GM18873 (cell line): ENCODE measurements at regions not wholly inside any gene's neighbourhood (a gene's known extent, or its start where the extent isn't known, plus 50 kb on each side); places are given as distances from the start of the nearest gene placed in this dataset.
"Not testable (repeated sequence)": the region's sequence is repeated elsewhere in the genome, so short reads cannot be mapped to it uniquely, and the experiment has no call there.

Experiments
- ATAC-seq: cut with Tn5 transposase; IDR thresholded peaks from one replicate; pipeline ENCODE4 v1.9.1; 2021; ENCODE audit warnings: mild to moderate bottlenecking, moderate library complexity, moderate number of reproducible peaks; ENCODE audit not compliant: unreplicated experiment, low FRiP score

- no peak for ATAC-seq
These were observed 396.9 kb downstream of the AGTPBP1 start for GRCh38 chr9:85344901-85345300.

DNA sequence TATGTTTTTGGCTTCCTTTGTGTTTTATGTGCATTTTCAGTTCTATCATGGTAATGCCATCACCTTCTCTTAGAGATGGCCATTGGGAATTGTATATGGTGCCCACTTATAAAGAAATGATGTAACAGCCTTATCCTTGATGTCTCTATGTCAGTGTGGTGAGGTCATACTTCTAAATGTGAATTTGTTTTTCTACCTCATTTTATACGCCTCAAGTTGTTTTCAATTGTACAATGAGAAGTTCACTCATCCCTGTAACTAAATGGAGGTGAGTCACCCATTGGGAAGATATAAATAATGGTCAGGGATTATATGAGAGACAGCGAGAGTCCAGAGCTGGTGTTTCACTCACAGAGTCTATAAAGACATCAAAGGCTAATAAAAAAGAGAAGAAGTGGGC, 402.4 kb downstream of the AGTPBP1 start:
- no peak for ATAC-seq

DNA sequence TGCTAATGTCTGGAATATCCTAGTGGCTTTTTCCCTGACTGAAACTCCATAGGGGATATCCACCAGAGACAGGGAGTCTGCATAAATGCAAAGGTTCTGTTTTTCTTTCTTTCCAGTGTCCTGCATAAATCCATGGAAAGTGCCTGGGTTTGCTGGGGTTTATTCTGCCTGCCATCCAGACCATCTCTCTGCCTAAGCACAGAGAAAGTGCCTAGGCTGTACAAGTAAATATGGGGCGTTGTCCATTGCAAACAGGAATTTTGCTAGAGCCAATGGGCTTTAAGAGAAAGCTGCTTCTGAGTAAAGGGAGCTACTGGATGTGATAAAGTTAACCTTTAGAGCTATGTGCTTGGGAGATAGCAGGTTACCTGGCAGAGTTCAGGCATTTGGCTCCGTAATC, 407.5 kb downstream of the AGTPBP1 start:
- no peak for ATAC-seq

DNA sequence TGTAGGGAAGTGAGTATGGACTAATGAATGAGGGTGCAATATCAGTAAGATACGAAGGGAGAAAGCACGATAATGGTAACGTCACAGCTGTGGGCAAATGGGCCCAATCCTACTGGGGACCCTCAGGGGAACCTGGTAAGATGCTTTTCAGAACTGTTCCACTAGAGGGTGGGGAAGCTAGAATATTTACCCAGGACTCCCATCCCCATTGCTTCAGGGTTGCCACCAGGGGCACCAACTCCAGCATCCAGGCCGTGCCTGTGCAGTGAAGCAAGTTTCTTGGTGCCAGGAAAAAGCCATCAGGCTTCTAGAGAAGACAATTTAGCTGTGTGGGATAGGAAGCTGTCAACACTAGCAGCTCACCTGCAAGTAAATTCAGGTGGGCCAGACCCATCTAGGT, 409.3 kb downstream of the AGTPBP1 start:
- no peak for ATAC-seq

DNA sequence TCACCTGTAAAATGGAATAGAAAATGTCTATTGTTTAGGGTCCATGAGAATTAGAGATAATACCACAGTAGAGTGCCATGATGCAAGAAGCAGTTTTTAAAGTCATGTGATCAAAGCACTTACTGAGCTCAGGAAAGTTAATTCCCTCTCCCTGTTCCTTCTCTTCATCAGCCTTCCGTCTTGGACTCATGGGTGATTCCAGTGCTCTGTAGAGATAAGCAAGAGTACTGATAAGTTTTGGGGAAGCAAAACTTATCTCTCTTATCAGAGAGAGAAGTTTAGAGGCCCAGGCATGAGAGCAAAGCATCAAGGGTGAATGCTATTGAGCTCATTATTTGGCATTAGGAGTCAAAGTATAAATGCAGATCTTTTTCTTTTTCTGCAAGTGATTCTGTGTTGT, 410.1 kb downstream of the AGTPBP1 start:
- ATAC-seq, result no peak

GRCh38 chr9:85322592-85322991, 419.2 kb downstream of the AGTPBP1 start:
- no peak for ATAC-seq

DNA sequence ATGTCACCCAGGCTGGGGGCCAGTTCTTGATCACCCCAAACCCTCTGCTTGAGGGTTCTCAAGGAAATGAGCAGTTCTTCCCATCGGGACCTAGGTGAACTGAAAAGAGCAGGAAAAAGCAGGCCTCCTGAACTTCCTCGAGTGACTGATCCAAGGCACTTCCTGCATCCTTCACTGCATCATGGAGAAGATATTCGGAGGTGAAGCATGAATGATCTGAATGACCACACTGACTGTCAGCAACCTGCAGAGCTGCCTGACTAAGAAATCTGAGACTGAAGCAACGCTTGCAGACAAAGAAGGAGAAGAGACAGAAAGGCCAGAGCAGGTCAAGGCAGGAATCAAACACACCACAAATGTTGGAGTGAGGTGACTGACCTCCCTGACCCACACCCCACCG, 420.2 kb downstream of the AGTPBP1 start:
- no peak for ATAC-seq

GRCh38 chr9:85319936-85320656, 421.7 kb downstream of the AGTPBP1 start:
- ATAC-seq, result no peak

- ATAC-seq, result not testable (repeated sequence)
These were observed 426.2 kb downstream of the AGTPBP1 start for GRCh38 chr9:85315535-85315934.

- ATAC-seq, result no peak
These were observed 431.2 kb downstream of the AGTPBP1 start for GRCh38 chr9:85310573-85310972.

DNA sequence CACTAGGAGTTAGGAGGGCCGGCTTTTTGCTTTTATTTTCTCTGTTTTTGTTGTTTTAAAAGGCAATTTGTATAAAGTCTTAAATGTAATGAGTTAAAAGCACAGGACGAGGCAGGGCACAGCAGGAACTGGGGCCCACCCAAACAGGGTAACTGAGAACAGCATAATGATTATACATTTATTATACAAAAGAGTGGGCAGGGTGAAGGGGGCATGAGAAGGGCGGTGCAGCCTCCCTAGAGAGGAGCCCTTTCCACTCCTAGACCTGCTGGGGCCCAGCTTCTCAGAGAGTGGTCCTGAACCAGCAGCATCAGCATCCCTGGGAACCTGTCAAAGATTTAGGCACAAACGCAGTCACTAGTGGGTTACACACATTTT, 438.0 kb downstream of the AGTPBP1 start:
- no peak for ATAC-seq

DNA sequence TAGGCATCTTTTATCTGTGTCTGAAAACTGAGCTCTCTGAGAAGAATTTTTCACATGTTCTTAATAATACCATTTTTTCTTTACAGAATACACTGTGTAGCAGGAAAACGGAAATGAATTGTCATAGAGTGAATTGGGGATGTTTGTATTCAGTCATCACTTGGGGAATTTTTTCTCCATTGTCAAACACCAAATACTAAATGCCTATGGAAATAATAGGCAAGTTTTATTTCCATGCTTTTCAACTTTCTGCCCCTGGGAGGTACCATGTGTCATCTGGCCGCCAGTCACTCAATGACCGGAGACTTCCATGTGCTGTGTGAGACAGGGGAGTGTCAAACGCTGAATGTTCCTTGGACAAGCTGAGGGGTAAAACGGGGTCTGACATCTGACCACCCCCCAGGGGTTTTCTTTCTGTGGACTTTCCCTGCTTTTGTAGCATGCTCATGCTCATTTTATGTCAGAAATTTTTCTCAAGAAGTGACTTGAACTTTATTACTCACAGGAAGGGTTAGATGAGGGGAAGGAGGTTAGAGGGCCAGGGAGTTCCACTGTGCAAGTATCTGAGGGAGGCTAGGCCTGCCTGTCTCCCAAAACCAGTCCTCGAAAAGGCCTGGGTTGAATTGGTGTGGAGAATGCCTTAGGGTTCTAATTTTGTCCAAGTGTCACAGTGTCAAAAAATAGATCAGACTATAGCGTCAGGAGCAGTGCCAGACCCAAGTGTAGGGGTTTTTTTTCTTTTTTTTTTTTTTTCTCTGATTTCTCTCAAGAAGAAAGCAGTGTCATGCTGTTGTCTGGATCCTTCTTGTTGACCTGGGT, 438.6 kb downstream of the AGTPBP1 start:
- no peak for ATAC-seq

- no peak for ATAC-seq
These were observed 443.3 kb downstream of the AGTPBP1 start for GRCh38 chr9:85298499-85298898.

DNA sequence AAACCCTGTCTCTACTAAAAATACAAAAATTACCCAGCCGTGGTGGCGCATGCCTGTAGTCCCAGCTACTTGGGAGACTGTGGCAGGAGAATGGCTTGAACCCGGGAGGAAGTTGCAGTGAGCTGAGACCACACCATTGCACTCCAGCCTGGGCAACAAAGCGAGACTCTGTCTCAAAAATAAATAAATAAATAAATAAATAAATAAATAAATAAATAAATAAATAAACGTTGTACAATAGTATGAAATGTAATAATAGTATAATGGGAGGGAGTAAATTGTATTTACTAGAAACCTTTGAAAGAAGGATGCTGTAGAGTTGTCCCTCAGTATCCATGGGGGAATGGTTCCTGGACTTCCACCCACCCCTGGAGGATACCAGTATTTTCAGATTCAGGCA, 446.5 kb downstream of the AGTPBP1 start:
- not testable (repeated sequence) for ATAC-seq

DNA sequence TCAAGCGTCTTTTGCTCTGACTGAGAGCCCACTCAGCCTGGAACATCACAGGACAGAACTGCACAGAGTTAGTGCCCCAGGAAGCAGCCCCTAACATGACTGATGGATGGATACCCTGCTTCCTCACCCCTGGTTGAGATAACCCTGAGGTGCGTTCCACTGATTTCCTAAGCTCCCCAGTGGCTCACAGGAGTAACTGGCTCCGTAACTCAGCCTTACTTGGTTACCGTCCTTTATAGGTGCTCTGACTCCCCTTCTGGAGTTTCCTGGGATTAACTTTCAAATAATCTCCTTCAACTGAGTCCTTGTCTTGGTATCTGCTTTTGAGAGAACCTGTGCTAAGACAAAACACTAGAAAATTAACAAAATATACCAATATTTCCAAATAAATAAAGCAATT, 449.5 kb downstream of the AGTPBP1 start:
- ATAC-seq, result no peak

DNA sequence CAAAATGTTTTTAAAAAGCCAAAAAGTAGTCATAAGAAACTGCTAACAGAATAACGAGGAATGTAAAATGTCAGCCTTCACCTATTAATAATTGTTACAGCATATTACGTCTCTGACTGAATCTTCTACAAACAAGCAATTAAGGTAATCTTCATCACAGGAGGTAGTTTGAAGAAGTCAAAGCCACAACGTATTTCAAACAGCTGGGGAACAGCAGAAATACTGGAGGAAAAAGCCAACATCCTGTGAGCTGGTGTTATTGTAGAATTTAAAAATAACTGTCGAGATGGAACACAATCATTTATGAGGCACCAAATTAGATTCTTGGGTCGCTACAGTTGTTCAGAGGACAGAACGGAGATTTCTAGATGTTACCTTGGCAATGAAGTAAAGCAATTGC, 450.5 kb downstream of the AGTPBP1 start:
- ATAC-seq, result no peak

- ATAC-seq, result no peak
These were observed 451.7 kb downstream of the AGTPBP1 start for GRCh38 chr9:85290019-85290418.

DNA sequence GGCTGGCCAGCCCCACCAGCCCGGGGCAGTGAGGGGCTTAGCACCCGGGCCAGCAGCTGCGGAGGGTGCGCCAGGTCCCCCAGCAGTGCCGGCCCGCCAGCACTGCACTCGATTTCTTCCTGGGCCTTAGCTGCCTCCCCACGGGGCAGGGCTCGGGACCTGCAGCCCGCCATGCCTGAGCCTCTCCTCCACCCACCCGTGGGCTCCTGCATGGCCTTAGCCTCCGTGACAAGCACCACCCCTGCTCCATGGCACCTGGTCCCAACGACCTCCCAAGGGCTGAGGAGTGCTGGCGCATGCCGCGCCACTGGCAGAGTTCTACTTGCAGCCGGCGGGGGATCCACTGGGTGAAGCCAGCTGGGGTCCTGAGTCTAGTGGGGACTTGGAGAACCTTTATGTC, 452.6 kb downstream of the AGTPBP1 start:
- ATAC-seq, result no peak

DNA sequence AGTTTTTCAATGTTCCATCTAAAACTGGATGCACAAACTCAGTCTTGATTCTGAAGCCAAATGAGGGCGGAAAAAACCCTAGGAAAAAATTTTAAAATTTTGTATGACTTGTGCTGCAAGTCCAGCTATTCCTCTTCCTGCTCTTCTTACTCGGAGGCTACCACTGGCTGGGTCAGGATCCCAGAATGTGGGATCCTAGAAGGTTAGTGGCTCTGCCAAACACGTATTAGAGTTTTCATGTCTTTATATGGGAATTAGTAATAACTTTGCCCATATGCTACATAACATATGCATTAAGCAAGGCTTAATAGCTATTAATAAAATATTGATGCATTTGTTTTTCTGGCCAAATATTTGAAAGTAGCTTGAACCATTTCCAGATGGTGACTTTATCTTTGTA, 458.3 kb downstream of the AGTPBP1 start:
- no peak for ATAC-seq

DNA sequence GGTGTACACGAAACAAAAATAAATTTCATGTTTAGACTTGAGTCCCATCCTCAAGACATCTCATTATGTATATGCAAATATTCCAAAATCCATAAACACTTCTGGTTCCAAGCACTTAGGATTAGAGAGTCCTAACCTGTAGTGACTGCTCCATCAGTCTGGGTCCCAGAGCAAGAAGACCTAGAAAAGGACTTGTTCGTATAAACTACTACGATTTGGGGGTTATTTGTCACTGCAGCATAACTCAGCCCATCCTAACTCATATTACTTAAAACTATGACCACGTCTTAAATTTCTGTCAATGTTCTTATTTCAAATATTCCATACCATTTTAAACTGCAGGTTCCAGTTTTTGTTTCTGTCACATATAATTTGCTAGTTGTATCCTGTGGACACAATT, 463.0 kb downstream of the AGTPBP1 start:
- no peak for ATAC-seq

GRCh38 chr9:85276741-85277140, 465.0 kb downstream of the AGTPBP1 start:
- no peak for ATAC-seq

GRCh38 chr9:85269811-85270210, 471.9 kb downstream of the AGTPBP1 start:
- ATAC-seq, result no peak
